Thoracic aorta (tissue), 2 donors: ENCODE measurements at regions not wholly inside any gene's neighbourhood (a gene's known extent, or its start where the extent isn't known, plus 50 kb on each side); places are given as distances from the start of the nearest gene placed in this dataset.
"Not testable (repeated sequence)": the region's sequence is repeated elsewhere in the genome, so short reads cannot be mapped to it uniquely, and the experiment has no call there.

ENCODE experiments used
- ATAC-seq: fragments of 150-250 bp; one replicate; pipeline ENCODE4 v1.8.0; 2017; ENCODE audit warnings: low read depth; ENCODE audit not compliant: insufficient number of reproducible peaks, low FRiP score
- DNase-seq: peaks from one replicate; pipeline ENCODE4 v3.0.0-alpha.2; 2020; ENCODE audit warnings: low spot score
- H3K27ac ChIP-seq, 2 donors: fragments of 200-600 bp; sonication (generic); 1 replicate in 1 of 2; 2 replicates in 1 of 2; pipeline ENCODE4 v1.5.1; 2016; ENCODE audit warnings: mild to moderate bottlenecking in 2 of 2, moderate library complexity in 2 of 2
- H3K27me3 ChIP-seq: fragments of 200-600 bp; sonication (generic); replicated peaks from 2 replicates; pipeline ENCODE4 v1.6.0; 2016; ENCODE audit warnings: mild to moderate bottlenecking; ENCODE audit not compliant: insufficient read depth
- H3K36me3 ChIP-seq: fragments of 200-600 bp; sonication (generic); one replicate; pipeline ENCODE4 v1.5.1; 2016
- H3K4me1 ChIP-seq, 2 donors: fragments of 200-600 bp; sonication (generic); 1 replicate in 1 of 2; 2 replicates in 1 of 2; pipeline versions ENCODE4 v1.5.1 to v1.6.0; 2016; ENCODE audit warnings: low read depth in 2 of 2, mild to moderate bottlenecking in 1 of 2; ENCODE audit not compliant: control insufficient read depth in 1 of 2
- H3K4me3 ChIP-seq: fragments of 200-600 bp; sonication (generic); 2 replicates; pipeline ENCODE4 v1.5.1; 2016; ENCODE audit warnings: mild to moderate bottlenecking
- H3K9me3 ChIP-seq: fragments of 200-600 bp; sonication (generic); 2 replicates; pipeline ENCODE4 v1.5.1; 2016
- TF ChIP-seq, protein P1 (sequence below): fragments of 200-600 bp; sonication (generic); IDR thresholded peaks from one replicate; pipeline ENCODE4 v1.5.1; 2019; ENCODE audit warnings: antibody characterized with exemption

DNA sequence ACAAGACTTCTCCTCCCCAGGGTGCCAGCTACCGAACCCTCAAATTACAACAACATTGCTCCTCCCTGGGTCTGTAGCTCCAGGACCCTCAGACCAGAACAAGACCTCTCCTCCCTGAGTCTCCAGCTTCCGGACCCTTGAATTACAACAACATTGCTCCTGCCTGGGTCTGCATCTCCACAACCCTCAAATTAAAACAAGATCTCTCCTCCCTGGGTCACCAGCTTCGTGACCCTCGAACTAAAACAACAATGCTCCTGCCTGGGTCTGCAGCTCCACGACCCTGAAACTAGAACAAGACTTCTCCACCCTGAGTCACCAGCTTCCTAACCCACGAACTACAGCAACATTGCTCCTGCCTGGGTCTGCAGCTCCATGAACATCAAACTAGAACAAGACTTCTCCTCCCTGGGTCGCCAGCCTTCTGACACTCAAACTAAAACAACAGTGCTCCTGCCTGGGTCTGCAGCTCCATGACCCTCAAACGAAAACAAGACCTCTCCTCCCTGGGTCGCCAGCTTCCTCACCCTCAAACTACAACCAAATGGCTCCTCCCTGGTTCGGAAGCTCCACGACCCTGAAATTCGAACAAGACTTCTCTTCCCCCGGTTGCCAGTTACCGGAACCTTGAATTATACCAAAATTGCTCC, 324.5 kb downstream of the PREX1 start:
- no peaks in the 10 kb centered on the region for H3K36me3 ChIP-seq
- TF ChIP-seq, protein P1, sequence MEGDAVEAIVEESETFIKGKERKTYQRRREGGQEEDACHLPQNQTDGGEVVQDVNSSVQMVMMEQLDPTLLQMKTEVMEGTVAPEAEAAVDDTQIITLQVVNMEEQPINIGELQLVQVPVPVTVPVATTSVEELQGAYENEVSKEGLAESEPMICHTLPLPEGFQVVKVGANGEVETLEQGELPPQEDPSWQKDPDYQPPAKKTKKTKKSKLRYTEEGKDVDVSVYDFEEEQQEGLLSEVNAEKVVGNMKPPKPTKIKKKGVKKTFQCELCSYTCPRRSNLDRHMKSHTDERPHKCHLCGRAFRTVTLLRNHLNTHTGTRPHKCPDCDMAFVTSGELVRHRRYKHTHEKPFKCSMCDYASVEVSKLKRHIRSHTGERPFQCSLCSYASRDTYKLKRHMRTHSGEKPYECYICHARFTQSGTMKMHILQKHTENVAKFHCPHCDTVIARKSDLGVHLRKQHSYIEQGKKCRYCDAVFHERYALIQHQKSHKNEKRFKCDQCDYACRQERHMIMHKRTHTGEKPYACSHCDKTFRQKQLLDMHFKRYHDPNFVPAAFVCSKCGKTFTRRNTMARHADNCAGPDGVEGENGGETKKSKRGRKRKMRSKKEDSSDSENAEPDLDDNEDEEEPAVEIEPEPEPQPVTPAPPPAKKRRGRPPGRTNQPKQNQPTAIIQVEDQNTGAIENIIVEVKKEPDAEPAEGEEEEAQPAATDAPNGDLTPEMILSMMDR: no peak
- ATAC-seq: no peak
- H3K4me1 ChIP-seq: no peaks in the 10 kb centered on the region
- no peaks in the 10 kb centered on the region for H3K27me3 ChIP-seq
- no peak for DNase-seq
- H3K4me3 ChIP-seq: no peak overlapping the region
- no peaks in the 10 kb centered on the region for H3K9me3 ChIP-seq
- no peak overlapping the region for H3K27ac ChIP-seq

GRCh38 chr20:48502758-48503157, 325.0 kb downstream of the PREX1 start:
- ATAC-seq (no peak), DNase-seq (no peak)
- no peaks in the 10 kb centered on the region for H3K4me1 ChIP-seq
- TF ChIP-seq, protein P1: no peak
- H3K27ac ChIP-seq: no peak overlapping the region
- no peaks in the 10 kb centered on the region for H3K27me3 ChIP-seq
- no peaks in the 10 kb centered on the region for H3K36me3 ChIP-seq
- H3K9me3 ChIP-seq: no peaks in the 10 kb centered on the region
- no peak overlapping the region for H3K4me3 ChIP-seq

DNA sequence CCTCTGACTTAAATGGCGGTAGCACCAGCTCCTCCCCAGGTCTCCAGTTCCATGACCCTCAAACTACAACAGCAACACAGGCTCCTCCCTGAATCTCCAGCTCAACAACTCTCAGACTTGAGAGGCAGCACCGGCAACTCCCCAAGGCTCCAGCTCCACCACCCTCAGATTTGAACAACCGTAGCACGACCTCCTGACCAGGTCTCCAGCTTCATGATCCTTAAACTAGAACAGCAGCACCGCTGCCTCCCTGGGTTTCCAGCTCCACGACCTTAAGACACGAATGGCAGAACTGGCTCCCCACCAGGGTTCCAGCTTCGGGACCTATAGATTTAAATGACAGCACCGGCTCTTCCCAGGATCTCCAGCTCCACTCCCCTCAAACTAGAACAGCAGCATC, 325.8 kb downstream of the PREX1 start:
- no peaks in the 10 kb centered on the region for H3K9me3 ChIP-seq
- no peak overlapping the region for H3K27ac ChIP-seq
- H3K36me3 ChIP-seq: no peaks in the 10 kb centered on the region
- ATAC-seq (no peak), DNase-seq (no peak)
- H3K4me1 ChIP-seq: no peaks in the 10 kb centered on the region
- H3K27me3 ChIP-seq: no peaks in the 10 kb centered on the region
- TF ChIP-seq, protein P1: no peak
- H3K4me3 ChIP-seq: no peak overlapping the region

DNA sequence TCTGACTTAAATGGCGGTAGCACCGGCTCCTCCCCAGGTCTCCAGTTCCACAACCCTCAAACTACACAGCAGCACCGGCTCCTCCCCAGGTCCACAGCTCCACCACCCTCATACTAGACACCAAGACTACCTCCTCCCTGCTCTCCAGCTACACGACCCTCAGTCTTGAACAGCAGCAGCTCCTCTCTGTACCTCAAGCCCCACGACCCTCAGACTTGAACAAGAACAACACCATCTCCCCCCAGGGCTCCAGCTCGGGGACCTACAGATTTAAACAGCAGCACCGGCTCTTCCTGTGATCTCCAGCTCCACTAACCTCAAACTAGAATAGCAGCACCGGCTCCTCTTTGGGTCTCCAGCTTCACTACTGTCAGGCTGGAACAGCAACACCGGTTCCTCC, 326.9 kb downstream of the PREX1 start:
- not testable (repeated sequence) for H3K27ac ChIP-seq, H3K27me3 ChIP-seq, ATAC-seq, DNase-seq, H3K4me3 ChIP-seq, H3K9me3 ChIP-seq, H3K4me1 ChIP-seq, H3K36me3 ChIP-seq

DNA sequence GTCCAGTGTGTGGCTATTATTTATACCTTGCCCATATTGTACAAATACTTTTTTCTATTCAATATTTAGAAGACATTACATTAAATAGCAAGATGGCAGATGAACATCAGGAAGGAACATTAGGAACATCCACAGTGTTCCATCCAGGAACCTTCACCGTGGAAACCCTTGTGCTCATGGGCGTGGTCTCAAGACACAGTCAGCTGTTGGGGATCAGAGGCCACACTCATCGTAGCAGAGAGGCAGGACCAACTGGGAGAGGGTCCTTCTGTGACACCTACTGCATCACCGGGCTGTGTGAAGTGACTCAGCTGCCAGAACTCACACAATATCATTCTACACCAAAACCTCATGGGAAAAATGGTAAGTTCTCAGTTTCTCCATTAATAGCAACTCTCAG, 328.9 kb downstream of the PREX1 start:
- DNase-seq, H3K4me3 ChIP-seq, ATAC-seq, H3K36me3 ChIP-seq, H3K27ac ChIP-seq, H3K9me3 ChIP-seq, H3K27me3 ChIP-seq, H3K4me1 ChIP-seq: not testable (repeated sequence)

- not testable (repeated sequence) for DNase-seq, H3K27me3 ChIP-seq, ATAC-seq
These were observed 329.7 kb downstream of the PREX1 start for GRCh38 chr20:48498125-48498524.

DNA sequence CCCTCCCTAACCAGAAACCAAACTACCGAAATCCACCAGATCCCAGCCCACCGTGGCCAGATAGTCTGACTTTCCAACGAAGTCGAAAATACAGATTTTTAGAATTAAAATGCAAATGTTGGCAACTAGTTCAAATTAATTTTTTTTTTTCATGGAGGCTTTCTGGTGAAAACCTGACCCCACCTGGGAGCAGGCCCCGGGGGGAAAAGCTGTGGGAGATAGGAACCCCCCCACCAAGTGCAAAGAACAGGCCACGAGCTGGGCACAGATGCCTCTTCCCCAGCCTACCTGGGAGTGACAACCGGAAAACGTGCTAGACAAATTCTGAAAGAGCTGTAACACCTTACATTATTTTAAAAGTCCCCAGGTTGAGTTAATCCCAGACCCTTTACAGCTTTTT, 333.8 kb downstream of the PREX1 start:
- ATAC-seq: no peak
- no peaks in the 10 kb centered on the region for H3K36me3 ChIP-seq
- H3K27ac ChIP-seq: no peak overlapping the region
- DNase-seq: no peak
- H3K4me3 ChIP-seq: no peak overlapping the region
- H3K4me1 ChIP-seq: no peaks in the 10 kb centered on the region
- H3K9me3 ChIP-seq: no peaks in the 10 kb centered on the region
- H3K27me3 ChIP-seq: no peaks in the 10 kb centered on the region
- TF ChIP-seq, protein P1: no peak

More at GRCh38 chr20:48498125-48498524, 329.7 kb downstream of the PREX1 start:
- H3K36me3 ChIP-seq, H3K4me3 ChIP-seq, H3K4me1 ChIP-seq, H3K27ac ChIP-seq, H3K9me3 ChIP-seq: not testable (repeated sequence)

GRCh38 chr20:48493331-48493730, 334.5 kb downstream of the PREX1 start:
- not testable (repeated sequence) for H3K4me1 ChIP-seq, ATAC-seq, H3K9me3 ChIP-seq, DNase-seq, H3K27ac ChIP-seq, H3K27me3 ChIP-seq, H3K36me3 ChIP-seq, H3K4me3 ChIP-seq
